HG02938 (cell line): ENCODE measurements at regions not wholly inside any gene's neighbourhood (a gene's known extent, or its start where the extent isn't known, plus 50 kb on each side); places are given as distances from the start of the nearest gene placed in this dataset.

Experiments
- ATAC-seq: cut with Tn5 transposase; IDR thresholded peaks from one replicate; pipeline ENCODE4 v1.9.1; 2021; ENCODE audit warnings: mild to moderate bottlenecking, moderate library complexity; ENCODE audit not compliant: unreplicated experiment

DNA sequence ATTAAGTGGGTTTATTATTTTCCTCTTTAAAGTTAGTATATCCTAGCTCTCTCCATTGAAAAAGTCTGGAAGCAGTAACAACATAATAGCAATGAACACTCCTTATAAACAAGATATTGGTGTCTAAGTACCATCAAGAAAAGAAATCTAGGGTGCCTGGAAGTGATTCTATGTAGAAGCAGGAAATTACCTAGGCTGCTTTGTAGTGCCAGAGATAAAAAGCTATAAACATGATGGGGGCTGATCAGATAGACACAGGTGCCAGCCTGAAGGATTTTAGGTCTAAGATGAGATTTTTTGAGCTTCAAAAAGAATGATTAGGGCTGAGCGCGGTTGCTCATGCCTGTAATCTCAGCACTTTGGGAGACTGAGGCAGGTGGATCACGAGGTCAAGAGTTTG lies 1179.3 kb upstream of the CDH9 start:
- ATAC-seq, result no peak

DNA sequence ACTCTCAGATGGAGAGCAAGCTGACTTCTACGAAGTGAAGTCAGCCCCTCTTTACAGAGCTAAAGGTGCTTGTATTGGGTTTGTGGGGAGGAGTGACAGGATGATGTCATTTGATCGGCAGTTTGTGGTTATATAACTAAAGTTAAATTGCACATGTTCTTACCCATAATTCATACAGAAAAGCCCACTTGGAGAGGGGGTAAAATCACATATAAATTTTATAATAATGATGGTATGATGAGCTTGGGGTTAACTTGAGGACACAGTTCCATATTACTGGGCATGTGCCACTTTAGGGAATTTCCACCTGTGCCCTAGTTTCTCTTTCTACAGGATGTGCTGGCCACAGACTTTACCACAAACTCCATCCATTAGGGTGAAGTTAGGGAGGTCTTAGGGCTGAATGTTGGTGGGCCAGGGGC lies 1178.6 kb upstream of the CDH9 start:
- no peak for ATAC-seq

DNA sequence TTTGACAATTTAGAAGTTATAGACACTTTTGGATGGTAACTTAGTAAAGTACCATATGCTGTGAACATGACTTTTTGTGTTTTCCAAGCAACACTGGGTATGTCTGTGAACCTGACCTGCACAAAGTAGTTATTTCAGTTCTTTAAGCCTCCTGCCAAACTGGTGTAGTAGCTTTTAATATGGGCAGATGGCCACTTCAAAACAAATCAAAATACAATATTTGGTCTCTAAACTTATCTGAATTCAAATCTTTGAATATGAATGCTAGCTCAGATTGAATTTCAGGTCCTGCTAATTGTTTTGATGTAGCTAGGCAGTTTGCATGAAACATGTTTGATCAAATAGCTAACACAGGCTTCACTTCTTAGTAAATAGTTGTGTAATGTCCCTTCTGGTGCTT lies 1176.7 kb upstream of the CDH9 start:
- ATAC-seq, result no peak

DNA sequence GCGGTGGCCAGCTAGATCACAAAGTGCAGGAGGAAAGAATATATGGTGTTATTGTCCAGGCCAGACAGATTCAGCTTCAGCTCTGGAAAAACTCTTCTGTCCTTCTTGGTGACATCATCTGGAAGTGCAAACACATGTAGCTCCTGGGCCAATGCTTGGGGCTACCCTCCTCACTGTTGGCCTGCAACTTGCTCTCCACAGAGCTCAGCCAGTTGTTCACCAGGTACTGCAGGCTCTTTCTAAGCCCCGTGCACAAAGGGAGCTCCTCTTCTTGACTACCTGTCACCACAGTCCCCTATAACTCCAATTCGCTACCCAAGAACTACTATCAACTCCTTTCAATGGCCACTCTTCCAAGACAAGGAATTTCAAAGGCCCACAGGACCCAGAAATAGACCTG lies 1175.9 kb upstream of the CDH9 start:
- ATAC-seq, result no peak

DNA sequence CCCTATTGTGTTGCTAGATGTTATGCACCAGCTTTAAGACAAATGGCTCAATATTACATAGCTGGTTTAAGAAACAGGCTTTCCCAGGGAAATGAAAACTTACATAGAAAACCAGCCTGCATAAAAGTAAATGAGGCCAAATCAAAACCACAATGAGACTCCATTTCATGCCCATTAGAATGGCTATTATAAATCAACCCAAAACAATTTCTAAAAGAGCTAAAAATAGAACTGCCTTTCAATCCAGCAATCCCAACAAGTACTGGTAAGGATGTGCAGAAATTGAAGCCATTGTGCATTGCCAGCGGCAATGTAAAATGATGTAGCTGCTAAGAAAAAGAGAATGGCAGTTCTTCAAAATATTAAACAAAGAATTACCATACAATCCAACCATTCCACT lies 1170.0 kb upstream of the CDH9 start:
- ATAC-seq, result no peak

DNA sequence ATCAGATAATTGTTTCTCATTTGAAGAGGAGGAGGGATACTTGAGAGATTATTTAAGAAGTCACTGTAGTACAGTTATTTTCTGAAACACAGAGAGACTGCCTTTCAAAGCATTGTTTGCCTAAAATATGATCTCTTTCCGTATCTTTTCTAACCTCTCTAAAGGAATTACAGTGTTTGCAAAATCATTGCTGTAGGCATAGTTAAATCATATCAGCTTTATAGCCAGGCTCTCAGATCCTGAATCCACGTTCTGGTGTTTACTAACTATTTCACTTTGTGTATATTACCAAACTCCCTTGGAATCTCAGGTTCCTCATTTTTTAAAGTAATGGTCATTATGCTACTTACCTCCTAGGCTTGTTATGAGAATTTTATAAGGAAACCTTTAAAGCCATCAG lies 1151.6 kb upstream of the CDH9 start:
- no peak for ATAC-seq

DNA sequence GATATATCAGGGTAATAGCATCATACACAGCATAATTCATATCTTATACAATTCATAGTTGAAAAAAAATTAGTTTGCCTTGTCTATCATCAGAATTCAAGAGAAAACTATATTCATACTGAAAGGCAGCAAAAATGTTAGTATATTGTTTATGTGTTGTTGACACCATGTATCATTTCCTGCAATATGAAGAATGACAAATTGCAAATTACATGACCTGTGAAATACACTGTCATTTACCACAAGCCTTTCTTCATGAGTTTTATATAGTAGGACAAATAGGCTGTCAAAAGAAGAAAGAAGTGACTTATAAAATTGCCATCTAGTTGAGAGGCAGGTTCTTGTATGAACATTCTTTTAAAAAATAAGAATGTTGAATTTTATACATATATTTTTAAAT lies 1136.3 kb upstream of the CDH9 start:
- no peak for ATAC-seq

DNA sequence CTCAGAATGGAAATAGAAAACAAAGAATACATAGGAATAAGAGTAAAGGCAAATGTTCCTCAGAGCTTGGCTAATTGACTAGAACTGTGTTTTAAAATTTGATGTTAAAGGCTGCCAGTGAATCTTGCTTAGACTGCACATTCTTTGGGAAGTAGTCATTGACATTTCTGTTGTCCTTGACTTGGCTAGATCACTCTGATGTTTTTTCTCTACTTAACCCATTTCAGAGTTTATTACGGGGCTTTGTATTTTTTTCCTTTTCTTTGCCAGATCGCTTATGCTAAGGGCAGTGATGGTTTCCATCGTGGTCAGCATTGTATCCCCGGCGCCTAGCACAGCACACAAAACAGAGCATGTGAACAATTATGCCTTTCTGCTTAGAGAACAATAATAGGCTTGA lies 1126.7 kb upstream of the CDH9 start:
- ATAC-seq, result no peak

DNA sequence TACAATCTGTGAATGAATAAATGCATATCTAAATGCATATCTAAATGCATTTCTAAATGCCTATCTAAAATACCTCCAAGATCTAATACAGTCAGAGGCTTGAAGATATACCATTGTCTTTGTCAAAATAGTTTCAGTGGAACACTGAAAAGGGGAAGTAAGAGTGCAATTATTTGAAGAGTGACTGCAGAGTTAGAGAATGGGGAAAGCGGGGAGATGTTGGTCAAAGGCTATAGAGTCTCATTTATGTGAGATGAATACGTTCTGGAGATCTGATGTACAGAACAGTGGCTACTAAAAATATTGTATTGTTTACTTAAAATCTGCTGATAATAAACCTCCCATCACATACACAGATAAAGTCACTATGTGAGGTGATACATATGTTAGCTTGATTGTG lies 1126.2 kb upstream of the CDH9 start:
- ATAC-seq, result no peak

DNA sequence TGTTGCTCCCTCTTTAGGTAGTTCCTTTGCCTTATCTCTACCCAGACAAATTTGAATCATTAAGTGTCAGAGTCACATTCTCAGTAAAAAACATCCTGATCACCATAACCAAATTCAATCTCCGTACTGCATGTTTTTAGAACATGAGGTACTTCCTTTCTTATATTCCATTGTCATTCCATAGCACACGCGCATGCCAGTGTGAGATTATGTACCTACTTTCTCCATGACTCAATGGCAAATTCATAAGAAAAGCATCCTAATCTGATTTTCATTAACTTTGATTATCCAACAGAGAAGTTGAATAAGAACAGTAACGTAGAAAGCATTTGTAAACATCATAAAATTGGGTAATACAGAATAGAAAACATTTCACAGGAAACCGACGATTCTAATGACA lies 1118.6 kb upstream of the CDH9 start:
- no peak for ATAC-seq

DNA sequence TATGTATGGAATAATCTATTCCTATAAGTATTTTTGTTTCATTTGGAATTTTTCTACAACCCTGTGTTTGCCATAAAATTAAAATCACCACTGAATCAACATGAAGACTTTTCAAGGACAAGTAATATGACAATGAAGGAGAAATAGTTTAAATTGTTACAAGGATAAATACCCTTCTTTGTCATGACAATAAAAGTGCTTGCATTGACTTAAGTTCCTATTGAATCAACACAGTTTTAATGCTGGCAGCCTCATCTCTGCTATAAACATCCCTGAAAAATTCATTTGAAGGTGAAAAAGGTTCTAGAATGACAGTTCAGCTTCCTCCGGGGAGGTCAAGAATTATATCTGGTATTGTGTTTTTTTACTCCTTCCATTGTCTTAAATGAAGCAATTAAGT lies 1105.1 kb upstream of the CDH9 start:
- no peak for ATAC-seq

DNA sequence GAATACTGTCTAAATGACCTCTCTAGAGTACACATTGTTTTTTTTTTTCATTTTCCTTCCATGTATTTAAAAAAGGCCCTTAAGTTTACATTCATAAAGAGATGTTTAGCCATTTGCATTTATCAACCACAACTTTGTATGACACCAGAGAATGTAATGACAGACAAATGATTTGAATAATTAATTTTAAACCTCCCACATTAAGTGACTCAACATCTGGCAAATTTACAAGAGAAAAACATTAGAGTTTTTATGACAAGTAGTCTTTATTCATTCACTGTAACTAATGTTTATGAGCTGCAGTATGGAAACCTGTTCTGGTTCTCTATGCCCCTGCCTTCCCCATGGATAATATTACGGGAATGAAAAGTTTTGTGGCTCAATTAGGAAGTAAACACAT lies 1093.8 kb upstream of the CDH9 start:
- no peak for ATAC-seq

DNA sequence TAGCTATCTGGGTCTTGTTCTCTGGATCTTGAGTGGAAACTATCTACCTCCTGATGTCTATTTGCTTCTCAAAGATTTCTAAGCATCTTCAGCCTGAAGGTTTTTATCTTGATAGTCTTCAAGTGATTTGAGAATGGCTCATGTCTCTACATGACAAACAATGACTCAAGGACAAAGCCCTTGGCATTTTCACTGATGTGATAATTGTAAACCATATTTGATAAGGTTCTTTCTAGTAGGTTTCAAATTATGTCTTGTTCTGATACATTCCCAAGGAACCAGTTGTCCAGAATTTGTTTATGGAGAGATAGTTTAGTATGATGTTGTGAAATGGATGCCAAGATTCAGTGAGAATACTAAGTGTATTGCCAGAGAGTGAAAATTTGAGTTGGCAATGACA lies 1079.3 kb upstream of the CDH9 start:
- no peak for ATAC-seq

DNA sequence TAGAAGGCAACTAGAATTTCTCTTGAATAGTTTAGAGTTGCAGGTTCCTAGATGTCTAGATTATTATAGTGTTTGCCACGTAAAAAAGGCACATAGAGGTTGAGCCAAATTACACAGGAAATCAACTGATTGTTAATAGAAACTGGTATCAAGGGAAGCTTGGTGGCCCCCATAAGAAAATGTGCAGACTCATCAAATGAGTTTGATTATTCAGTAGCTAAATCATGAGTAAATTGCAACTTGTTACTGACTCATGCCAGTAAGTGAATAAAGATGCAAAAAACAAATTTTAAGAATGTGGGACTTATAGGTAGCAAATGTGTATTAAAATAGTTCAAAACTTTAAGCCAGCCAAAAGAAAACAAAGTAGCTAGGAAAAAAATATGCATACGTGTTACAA lies 1078.9 kb upstream of the CDH9 start:
- ATAC-seq, result no peak

DNA sequence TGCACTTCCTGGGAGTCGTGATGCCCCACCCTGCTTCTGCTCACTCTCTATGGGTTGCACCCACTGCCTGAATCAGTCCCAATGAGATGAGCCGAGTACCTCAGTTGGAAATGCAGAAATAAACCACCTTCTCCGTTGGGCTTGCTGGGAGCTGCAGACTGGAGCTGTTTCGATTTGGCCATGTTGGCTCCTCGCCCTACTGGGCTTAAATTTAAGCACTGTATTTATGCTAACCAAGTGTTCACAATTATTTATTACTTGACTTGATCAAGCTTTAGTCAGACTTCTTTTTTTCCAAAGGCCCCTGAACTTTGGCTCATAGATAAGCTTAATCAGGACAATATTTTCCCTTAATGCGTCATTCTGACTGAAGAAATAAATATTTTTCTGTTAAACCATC lies 1072.4 kb upstream of the CDH9 start:
- no peak for ATAC-seq

DNA sequence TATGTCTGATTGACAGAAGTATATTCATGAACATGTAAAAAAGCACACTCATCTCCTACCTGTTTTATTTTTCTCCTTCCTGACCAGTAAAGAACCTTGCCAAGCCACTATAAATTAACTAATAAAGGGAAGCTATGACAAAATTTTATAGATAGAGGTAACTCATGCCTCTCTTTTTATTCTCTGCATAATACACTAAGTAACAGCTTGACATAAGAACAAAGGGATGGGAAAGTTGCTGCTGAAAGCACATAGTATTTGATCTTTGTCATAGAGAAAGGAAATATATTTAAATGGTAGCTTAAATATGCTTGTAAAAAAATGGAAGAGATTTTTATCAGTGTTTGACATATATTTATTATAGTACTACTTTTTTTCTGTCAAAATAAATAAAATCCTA lies 1065.7 kb upstream of the CDH9 start:
- ATAC-seq, result no peak

DNA sequence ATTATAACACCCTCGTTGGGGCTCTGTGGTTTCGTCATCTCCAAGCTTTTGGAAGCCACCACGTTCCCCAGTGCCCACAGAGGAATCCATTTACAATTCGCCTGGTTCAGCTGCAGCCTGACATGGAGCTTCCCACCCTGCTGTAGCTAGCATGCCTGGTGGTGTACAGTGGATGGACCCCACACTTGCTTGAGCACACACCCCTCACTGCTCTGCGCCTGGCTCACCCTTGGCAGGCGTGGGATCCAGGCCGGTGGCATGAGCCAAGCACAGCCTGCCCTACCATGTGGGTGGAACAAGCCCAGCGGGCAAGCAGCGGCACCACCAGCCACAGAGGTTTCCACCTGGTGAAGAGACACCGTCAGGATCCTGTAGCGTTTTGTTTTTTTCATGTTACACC lies 1045.7 kb upstream of the CDH9 start:
- no peak for ATAC-seq

DNA sequence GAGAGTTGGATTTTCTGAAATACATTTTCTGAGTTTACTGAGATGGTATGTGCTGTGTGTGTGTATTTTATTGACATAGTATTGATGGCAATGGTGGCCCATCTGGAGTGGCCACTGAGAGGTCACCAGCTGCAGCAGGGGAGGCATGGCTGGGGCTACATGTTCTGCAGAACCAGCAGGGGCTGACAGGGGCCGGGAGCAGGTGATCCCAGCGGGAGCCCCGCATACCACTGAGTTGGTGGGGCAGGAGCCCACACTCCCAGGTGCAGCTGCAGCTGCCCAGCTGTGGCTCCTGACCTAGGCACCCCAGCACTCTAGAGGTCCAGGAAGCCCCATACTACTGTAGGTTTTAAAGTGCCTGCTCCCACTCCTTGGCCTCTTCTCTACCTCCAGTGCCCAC lies 1044.2 kb upstream of the CDH9 start:
- no peak for ATAC-seq

DNA sequence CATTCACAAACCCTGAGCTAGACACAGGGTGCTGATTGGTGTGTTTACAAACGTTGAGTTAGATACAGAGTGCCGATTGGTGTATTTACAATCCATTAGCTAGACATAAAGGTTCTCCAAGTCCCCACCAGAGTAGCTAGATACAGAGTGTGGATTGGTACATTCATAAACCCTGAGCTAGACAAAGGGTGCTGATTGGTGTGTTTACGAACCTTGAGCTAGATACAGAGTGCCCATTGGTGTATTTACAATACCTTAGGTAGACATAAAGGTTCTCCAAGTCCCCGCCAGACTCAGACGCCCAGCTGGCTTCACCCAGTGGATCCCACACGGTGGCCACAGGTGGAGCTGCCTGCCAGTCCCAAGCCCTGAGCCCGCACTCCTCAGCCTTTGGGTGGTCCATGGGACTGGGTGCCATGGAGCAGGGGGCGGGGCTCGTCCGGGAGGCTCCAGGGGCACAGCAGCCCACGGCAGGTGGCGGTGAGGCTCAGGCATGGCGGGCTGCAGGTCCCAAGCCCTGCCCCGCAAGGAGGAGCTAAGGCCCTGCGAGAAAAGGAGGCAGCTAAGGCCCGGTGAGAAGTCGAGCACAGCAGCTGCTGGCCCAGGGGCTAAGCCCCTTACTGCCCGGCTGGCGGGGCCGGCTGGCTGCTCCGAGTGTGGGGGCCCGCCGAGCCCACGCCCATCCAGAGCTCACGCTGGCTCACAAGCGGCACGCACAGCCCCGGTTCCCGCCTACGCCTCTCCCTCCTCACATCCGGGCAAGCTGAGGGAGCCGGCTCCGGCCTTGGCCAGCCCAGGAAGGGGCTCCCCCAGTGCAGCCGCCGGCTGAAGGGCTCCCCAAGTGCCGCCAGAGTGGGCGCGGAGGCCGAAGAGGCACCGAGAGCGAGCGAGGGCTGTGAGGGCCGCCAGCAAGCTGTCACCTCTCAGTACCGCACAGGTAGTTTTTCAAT lies 1039.2 kb upstream of the CDH9 start:
- ATAC-seq, result no peak

DNA sequence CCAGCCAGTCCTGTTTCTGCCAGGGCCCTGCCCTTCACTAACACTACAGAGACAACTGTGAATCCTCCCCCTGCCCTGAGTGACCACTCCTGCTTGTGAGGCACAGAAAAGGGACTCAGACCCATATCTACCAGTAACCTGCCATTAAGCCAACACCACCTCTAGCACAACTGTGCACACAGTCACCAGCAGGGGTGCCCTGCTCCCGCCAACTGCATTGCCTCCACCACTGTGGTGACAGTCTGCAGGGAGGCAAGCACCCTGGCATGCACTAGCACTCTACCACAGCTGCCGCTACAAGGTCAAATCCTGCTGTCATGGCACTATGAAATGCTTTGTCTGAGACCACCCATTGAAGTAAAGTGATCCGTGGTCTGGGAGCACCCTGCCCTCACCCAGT lies 1028.5 kb upstream of the CDH9 start:
- no peak for ATAC-seq

DNA sequence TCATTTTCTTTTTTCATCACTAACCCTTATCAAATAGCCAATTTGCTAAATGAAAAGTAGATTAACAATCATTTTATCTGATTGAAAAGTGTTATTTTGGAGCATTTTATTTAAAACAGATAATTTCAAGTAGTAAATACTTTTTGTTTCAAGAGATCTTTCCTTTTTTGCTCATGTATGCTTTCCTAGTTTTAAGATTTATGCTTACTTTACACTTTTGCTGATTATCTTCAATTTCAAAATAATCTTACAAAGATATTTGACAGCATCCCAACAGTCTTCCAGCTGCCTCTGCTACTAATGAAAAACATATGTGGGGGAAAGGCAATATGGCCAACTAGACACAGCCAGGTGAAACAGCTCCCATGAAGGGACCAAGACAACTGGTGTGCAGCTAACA lies 1027.3 kb upstream of the CDH9 start:
- ATAC-seq, result no peak

DNA sequence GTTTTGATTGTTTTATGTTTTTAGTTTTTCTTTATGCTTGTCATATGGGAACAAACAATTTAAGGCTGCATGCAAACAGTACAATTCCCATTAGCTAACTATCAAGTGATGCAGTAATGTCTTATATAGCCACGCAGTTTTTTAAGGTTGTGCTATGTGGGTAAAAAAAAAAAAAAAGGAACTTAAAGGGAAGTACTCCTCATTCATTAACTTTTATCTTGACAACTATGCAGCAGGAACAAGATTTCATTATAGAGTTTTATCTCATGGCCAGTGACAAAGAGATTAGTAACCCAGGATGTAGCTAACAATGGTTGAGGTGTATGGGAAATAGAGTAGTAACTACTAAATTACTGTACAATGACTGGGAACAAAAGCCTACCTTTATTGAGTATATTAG lies 1008.2 kb upstream of the CDH9 start:
- no peak for ATAC-seq

DNA sequence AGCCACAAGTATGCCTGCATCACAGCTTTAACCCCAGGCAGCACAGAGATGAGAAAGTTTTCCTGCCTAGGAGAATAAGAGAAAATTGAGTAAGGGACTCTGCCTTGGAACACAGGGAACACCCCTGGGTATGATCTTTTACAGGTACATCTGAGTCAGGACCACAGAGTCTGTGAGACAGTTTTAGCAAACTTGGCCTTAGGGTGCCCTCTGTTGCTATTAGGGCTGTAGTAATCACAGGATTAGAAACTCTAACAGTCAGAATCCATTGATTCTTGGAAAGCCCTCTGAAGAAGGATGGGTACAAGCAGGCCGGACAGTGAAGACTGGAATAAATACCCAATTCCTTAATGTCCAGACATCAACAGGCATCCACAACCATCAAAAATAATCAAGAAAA lies 989.5 kb upstream of the CDH9 start:
- no peak for ATAC-seq
